Vagina (tissue), 2 donors: ENCODE measurements at regions not wholly inside any gene's neighbourhood (a gene's known extent, or its start where the extent isn't known, plus 50 kb on each side); places are given as distances from the start of the nearest gene placed in this dataset.

Source experiments
- CTCF ChIP-seq, 3 experiments: fragments of 450-650 bp in 2 of 3; fragments of 200-600 bp in 1 of 3; sonication (generic) in 1 of 3; IDR thresholded peaks; one replicate each; pipeline ENCODE4 v1.5.1; 2017 to 2019; ENCODE audit warnings: antibody characterized with exemption in 3 of 3, mild to moderate bottlenecking in 2 of 3, moderate library complexity in 2 of 3
- POLR2A ChIP-seq, 2 donors: fragments of 450-650 bp; IDR thresholded peaks; one replicate each; pipeline ENCODE4 v1.6.1; 2017; ENCODE audit warnings: antibody characterized with exemption in 2 of 2, mild to moderate bottlenecking in 2 of 2, moderate library complexity in 2 of 2
- POLR2AphosphoS5 ChIP-seq, 2 donors: sonication (generic); formaldehyde crosslinking; IDR thresholded peaks; one replicate each; pipeline ENCODE4 v1.9.0; 2017; ENCODE audit warnings: antibody characterized with exemption in 2 of 2, mild to moderate bottlenecking in 2 of 2, low read depth in 1 of 2; ENCODE audit not compliant: insufficient read depth in 1 of 2

- TF ChIP-seq CTCF (IDR thresholded peaks at IDR 0.05) (no peak), POLR2A (IDR thresholded peaks at IDR 0.05) (no peak), POLR2AphosphoS5 (IDR thresholded peaks at IDR 0.05; ENCODE audit: insufficient read depth in 1 of 2, low read depth in 1 of 2) (no peak)
Measured at GRCh38 chr4:106694232-106694631, 325.7 kb upstream of the GIMD1 start.
